ENCODE measurements at regions not wholly inside any gene's neighbourhood (a gene's known extent, or its start where the extent isn't known, plus 50 kb on each side); places are given as distances from the start of the nearest gene placed in this dataset.

- TF ChIP-seq CTCF (IDR thresholded peaks at IDR 0.05) (no peak), POLR2A (IDR thresholded peaks at IDR 0.05) (no peak)
These were observed 805.3 kb downstream of the C4orf33 start for GRCh38 chr4:129901205-129901604.
